ENCODE measurements at regions not wholly inside any gene's neighbourhood (a gene's known extent, or its start where the extent isn't known, plus 50 kb on each side); places are given as distances from the start of the nearest gene placed in this dataset.

DNA sequence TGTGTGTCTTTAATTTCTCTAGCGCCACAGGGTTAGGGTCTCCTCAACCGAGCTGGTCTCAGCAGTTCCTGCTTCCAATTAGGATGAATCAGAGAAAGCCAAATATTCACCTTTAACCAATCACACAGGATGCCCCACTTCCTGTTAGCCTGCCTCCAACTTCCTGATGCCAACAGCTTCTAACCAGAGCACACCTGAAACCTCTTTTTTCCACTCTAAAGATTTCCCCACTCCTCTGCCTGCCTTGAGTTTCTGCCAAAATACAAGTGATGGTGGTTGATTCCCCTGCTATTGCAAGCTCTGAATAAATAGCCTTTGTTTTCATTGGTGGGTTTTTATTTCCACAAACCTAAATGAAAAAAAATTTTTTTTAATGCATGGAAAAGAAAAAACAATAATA is 144.7 kb upstream of the UST start:
- H3K9me3 ChIP-seq (ENCODE audit: control insufficient read depth in 2 of 3, insufficient read depth in 1 of 3, low read length in 3 of 3): no peaks in the 10 kb centered on the region
- H3K4me3 ChIP-seq (ENCODE audit: low read length in 3 of 3): no peak overlapping the region
- no peak for DNase-seq
- H3K36me3 ChIP-seq (ENCODE audit: control insufficient read depth in 2 of 3, insufficient read depth in 3 of 3, low read length in 3 of 3): no peaks in the 10 kb centered on the region
- TF ChIP-seq, protein P1, sequence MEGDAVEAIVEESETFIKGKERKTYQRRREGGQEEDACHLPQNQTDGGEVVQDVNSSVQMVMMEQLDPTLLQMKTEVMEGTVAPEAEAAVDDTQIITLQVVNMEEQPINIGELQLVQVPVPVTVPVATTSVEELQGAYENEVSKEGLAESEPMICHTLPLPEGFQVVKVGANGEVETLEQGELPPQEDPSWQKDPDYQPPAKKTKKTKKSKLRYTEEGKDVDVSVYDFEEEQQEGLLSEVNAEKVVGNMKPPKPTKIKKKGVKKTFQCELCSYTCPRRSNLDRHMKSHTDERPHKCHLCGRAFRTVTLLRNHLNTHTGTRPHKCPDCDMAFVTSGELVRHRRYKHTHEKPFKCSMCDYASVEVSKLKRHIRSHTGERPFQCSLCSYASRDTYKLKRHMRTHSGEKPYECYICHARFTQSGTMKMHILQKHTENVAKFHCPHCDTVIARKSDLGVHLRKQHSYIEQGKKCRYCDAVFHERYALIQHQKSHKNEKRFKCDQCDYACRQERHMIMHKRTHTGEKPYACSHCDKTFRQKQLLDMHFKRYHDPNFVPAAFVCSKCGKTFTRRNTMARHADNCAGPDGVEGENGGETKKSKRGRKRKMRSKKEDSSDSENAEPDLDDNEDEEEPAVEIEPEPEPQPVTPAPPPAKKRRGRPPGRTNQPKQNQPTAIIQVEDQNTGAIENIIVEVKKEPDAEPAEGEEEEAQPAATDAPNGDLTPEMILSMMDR (IDR thresholded peaks at IDR 0.05; ENCODE audit: borderline replicate concordance, extremely low read depth, insufficient read depth): no peak
- H3K9ac ChIP-seq (ENCODE audit: low read length in 3 of 3): no peak overlapping the region
- H3K4me1 ChIP-seq (ENCODE audit: control insufficient read depth in 2 of 3, insufficient read depth in 2 of 3, low read depth in 1 of 3, low read length in 3 of 3): no peaks in the 10 kb centered on the region
- intact Hi-C loops (cut with DNase I): no loop called here
- no peak for FAIRE-seq
- no peaks in the 10 kb centered on the region for H3K27me3 ChIP-seq (ENCODE audit: control insufficient read depth, insufficient read depth, low read length)
- no peak overlapping the region for H3K27ac ChIP-seq (ENCODE audit: low read depth in 2 of 2, low read length in 2 of 2)

DNA sequence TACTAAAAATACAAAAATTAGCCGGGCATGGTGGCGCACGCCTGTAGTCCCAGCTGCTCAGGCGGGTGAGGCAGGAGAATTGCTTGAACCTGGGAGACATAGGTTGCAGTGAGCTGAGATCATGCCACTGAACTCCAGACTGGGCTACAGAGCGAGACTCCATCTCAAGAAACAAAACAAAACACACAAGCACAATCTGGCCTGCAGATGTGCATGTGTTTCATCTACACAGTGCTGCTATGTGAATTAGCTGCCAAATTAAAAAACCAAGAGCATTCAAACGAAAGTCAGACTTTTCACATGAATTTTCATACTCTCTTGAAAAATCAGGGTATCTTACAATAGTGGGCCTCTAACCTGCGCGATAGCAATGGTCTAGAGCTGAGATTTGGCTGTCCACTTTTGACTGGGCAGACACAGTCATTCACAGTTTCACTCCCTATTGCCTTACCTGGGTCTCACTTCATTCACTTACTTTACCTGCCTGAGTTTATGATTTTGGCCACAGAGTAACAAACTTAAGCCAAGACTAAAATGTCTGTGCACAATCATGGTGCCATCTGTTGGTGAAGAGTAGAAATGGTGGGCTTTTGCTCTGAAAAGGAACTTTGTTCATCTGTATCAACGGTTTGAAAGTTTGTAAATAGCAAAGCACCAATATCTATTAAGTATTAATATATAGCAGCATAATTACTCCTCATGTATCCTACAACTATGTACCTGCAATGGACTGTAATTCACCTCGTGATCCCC is 138.5 kb upstream of the UST start:
- no peak overlapping the region for H3K9ac ChIP-seq (ENCODE audit: low read length in 3 of 3)
- no peak for FAIRE-seq
- peak in 1 of 5 donors; percentile 20 for DNase-seq

DNA sequence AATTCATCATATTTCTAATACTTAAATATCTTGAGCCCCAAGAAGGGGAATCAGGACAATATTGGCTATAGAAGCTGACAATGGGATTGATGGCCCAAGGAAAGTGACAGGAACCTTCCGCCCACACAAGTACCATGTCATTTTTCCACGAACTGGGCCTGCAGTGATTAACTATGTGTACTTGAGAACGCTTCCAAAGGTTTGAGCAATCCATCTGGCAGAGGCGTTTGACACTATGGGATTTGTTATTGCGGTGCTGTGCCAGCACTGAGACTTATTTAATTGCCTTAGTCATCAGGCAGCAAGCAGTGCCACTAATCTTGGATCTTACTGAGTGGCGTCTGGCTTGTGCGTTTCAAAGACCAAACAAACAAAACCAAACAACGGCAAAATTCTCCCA is 135.6 kb upstream of the UST start:
- Histone ChIP-seq H3K4me3 (ENCODE audit: low read length in 3 of 3) (no peak overlapping the region), H3K27me3 (ENCODE audit: control insufficient read depth, insufficient read depth, low read length) (no peaks in the 10 kb centered on the region), H3K27ac (ENCODE audit: low read depth in 2 of 2, low read length in 2 of 2) (no peak overlapping the region), H3K9me3 (ENCODE audit: control insufficient read depth in 2 of 3, insufficient read depth in 1 of 3, low read length in 3 of 3) (no peaks in the 10 kb centered on the region), H3K36me3 (ENCODE audit: control insufficient read depth in 2 of 3, insufficient read depth in 3 of 3, low read length in 3 of 3) (no peaks in the 10 kb centered on the region), H3K9ac (ENCODE audit: low read length in 3 of 3) (no peak overlapping the region), H3K4me1 (ENCODE audit: control insufficient read depth in 2 of 3, insufficient read depth in 2 of 3, low read depth in 1 of 3, low read length in 3 of 3) (no peaks in the 10 kb centered on the region)
- intact Hi-C loops (cut with DNase I): no loop called here
- TF ChIP-seq, protein P1 (IDR thresholded peaks at IDR 0.05; ENCODE audit: borderline replicate concordance, extremely low read depth, insufficient read depth): no peak
- FAIRE-seq (no peak), DNase-seq (peak in 1 of 5 donors; percentile 7)

More for the DNA sequence above, 138.5 kb upstream of the UST start:
- TF ChIP-seq, protein P1 (IDR thresholded peaks at IDR 0.05; ENCODE audit: borderline replicate concordance, extremely low read depth, insufficient read depth): peak; percentile 41
- Histone ChIP-seq H3K4me3 (ENCODE audit: low read length in 3 of 3) (no peak overlapping the region), H3K36me3 (ENCODE audit: control insufficient read depth in 2 of 3, insufficient read depth in 3 of 3, low read length in 3 of 3) (no peaks in the 10 kb centered on the region), H3K9me3 (ENCODE audit: control insufficient read depth in 2 of 3, insufficient read depth in 1 of 3, low read length in 3 of 3) (no peaks in the 10 kb centered on the region), H3K27me3 (ENCODE audit: control insufficient read depth, insufficient read depth, low read length) (no peaks in the 10 kb centered on the region), H3K27ac (ENCODE audit: low read depth in 2 of 2, low read length in 2 of 2) (no peak overlapping the region), H3K4me1 (ENCODE audit: control insufficient read depth in 2 of 3, insufficient read depth in 2 of 3, low read depth in 1 of 3, low read length in 3 of 3) (no peaks in the 10 kb centered on the region)
- intact Hi-C loops (cut with DNase I): no loop called here
